ENCODE measurements at regions not wholly inside any gene's neighbourhood (a gene's known extent, or its start where the extent isn't known, plus 50 kb on each side); places are given as distances from the start of the nearest gene placed in this dataset.

DNA sequence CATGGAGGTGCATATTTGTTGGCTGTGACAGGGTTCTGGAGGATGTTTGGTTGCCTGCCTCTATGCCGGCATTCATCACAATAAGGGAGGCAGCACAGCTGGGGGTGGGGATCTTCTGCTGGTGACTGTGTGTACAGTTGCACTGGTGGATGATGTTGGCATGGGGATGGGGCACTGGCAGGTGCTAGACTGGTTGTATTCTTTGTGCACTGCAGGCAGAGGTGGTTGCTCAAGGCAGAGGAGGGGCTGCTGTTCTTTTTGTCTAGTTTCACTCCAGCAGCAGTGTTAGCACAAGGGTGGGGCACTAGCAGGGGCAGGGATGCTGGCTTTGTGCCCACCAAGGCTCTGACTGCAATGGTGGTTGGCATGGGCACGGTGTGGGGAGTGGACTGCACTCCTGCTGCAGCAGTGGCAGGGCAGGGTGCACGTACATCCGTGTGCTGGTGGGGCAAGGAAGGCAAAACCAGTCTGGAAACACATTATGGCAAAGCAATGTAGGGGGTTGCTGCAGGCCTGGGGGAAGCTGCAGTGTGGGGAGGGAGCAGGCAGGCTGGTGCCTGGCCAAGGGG, 69.3 kb downstream of the ISOC1 start:
- Histone ChIP-seq H4K20me1 (ENCODE audit: control insufficient read depth, insufficient read depth, low read length, poor library complexity, severe bottlenecking) (no peaks in the 10 kb centered on the region), H3K4me2 (replicated peaks; ENCODE audit: low read depth, low read length, poor library complexity, severe bottlenecking) (no peak overlapping the region), H3K27me3 (replicated peaks in 1 of 4; ENCODE audit: control extremely low read depth in 1 of 4, control insufficient read depth in 3 of 4, insufficient read depth in 4 of 4, low read length in 3 of 4) (peaks cover 0 to 3% (median 0%) of the 10 kb centered on the region in 4 experiments), H3K4me1 (ENCODE audit: control insufficient read depth in 2 of 2, insufficient read depth in 2 of 2, low read length in 2 of 2) (no peaks in the 10 kb centered on the region), H3K79me2 (ENCODE audit: control insufficient read depth, insufficient read depth, low read length) (no peaks in the 10 kb centered on the region), H3K4me3 (ENCODE audit: control extremely low read depth in 1 of 5, extremely low read depth in 1 of 5, insufficient read depth in 1 of 5, low read depth in 2 of 5, low read length in 4 of 5) (no peak overlapping the region), H2AFZ (ENCODE audit: insufficient read depth, low read depth, low read length, poor library complexity, severe bottlenecking) (no peak overlapping the region), H3K9ac (ENCODE audit: low read length) (no peak overlapping the region), H3K9me3 (ENCODE audit: control extremely low read depth in 1 of 3, control insufficient read depth in 2 of 3, insufficient read depth in 1 of 3, low read length in 2 of 3) (peaks cover 0 to 16% (median 4%) of the 10 kb centered on the region in 3 donors), H3K27ac (ENCODE audit: low read length in 2 of 2) (no peak overlapping the region), H3K36me3 (replicated peaks in 1 of 2; ENCODE audit: control extremely low read depth in 1 of 2, control insufficient read depth in 1 of 2, extremely low read depth in 1 of 2, insufficient read depth in 2 of 2, low read length in 1 of 2) (no peaks in the 10 kb centered on the region)
- 97% methylated on average over 4 of the region's 4 CpGs for WGBS (ENCODE audit: insufficient coverage)
- ATAC-seq (ENCODE audit: low read depth), result no peak
- intact Hi-C loops (cut with micrococcal nuclease), result no loop called here
- POLR2A ChIA-PET, result no interaction called here
- H3K4me1 Mint-ChIP-seq, result no peaks in the 10 kb centered on the region
- TF ChIP-seq EZH2 (IDR thresholded peaks at IDR 0.05; ENCODE audit: borderline replicate concordance, insufficient read depth, low read depth, low read length, poor library complexity, severe bottlenecking), result no peak
- TF ChIP-seq, protein P1, sequence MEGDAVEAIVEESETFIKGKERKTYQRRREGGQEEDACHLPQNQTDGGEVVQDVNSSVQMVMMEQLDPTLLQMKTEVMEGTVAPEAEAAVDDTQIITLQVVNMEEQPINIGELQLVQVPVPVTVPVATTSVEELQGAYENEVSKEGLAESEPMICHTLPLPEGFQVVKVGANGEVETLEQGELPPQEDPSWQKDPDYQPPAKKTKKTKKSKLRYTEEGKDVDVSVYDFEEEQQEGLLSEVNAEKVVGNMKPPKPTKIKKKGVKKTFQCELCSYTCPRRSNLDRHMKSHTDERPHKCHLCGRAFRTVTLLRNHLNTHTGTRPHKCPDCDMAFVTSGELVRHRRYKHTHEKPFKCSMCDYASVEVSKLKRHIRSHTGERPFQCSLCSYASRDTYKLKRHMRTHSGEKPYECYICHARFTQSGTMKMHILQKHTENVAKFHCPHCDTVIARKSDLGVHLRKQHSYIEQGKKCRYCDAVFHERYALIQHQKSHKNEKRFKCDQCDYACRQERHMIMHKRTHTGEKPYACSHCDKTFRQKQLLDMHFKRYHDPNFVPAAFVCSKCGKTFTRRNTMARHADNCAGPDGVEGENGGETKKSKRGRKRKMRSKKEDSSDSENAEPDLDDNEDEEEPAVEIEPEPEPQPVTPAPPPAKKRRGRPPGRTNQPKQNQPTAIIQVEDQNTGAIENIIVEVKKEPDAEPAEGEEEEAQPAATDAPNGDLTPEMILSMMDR (IDR thresholded peaks at IDR 0.05), result no peak
- DNase-seq, result no peak
- H3K27ac Mint-ChIP-seq, result no peak overlapping the region
- no peaks in the 10 kb centered on the region for H3K27me3 Mint-ChIP-seq
- CTCF ChIA-PET, result no interaction called here
- H3K9me3 Mint-ChIP-seq (ENCODE audit: insufficient read depth), result peaks cover 10% of the 10 kb centered on the region
- no peak overlapping the region for H3K4me3 Mint-ChIP-seq

- no peak for TF ChIP-seq EZH2 (IDR thresholded peaks at IDR 0.05; ENCODE audit: borderline replicate concordance, insufficient read depth, low read depth, low read length, poor library complexity, severe bottlenecking)
- Histone ChIP-seq H3K9ac (ENCODE audit: low read length) (no peak overlapping the region), H3K4me2 (replicated peaks; ENCODE audit: low read depth, low read length, poor library complexity, severe bottlenecking) (no peak overlapping the region), H3K36me3 (replicated peaks in 1 of 2; ENCODE audit: control extremely low read depth in 1 of 2, control insufficient read depth in 1 of 2, extremely low read depth in 1 of 2, insufficient read depth in 2 of 2, low read length in 1 of 2) (no peaks in the 10 kb centered on the region), H4K20me1 (ENCODE audit: control insufficient read depth, insufficient read depth, low read length, poor library complexity, severe bottlenecking) (no peaks in the 10 kb centered on the region), H3K4me1 (ENCODE audit: control insufficient read depth in 2 of 2, insufficient read depth in 2 of 2, low read length in 2 of 2) (no peaks in the 10 kb centered on the region), H3K4me3 (ENCODE audit: control extremely low read depth in 1 of 5, extremely low read depth in 1 of 5, insufficient read depth in 1 of 5, low read depth in 2 of 5, low read length in 4 of 5) (no peak overlapping the region), H3K27ac (ENCODE audit: low read length in 2 of 2) (no peak overlapping the region), H3K79me2 (ENCODE audit: control insufficient read depth, insufficient read depth, low read length) (no peaks in the 10 kb centered on the region), H3K27me3 (replicated peaks in 1 of 4; ENCODE audit: control extremely low read depth in 1 of 4, control insufficient read depth in 3 of 4, insufficient read depth in 4 of 4, low read length in 3 of 4) (no peaks in the 10 kb centered on the region), H3K9me3 (ENCODE audit: control extremely low read depth in 1 of 3, control insufficient read depth in 2 of 3, insufficient read depth in 1 of 3, low read length in 2 of 3) (no peaks in the 10 kb centered on the region), H2AFZ (ENCODE audit: insufficient read depth, low read depth, low read length, poor library complexity, severe bottlenecking) (no peak overlapping the region)
- Mint-ChIP-seq H3K27me3 (no peaks in the 10 kb centered on the region), H3K4me3 (no peak overlapping the region), H3K9me3 (ENCODE audit: insufficient read depth) (no peaks in the 10 kb centered on the region), H3K27ac (no peak overlapping the region), H3K4me1 (no peaks in the 10 kb centered on the region)
- CTCF ChIA-PET, result no interaction called here
- POLR2A ChIA-PET, result no interaction called here
- intact Hi-C loops (cut with micrococcal nuclease), result no loop called here
- DNase-seq, result no peak
- WGBS (ENCODE audit: insufficient coverage), result no CpG with 5 or more reads among the region's 1 CpG
- no peak for ATAC-seq (ENCODE audit: low read depth)
Observed at GRCh38 chr5:129170050-129170449, 75.5 kb downstream of the ISOC1 start.
